Kidney (tissue), 13 donors: ENCODE measurements at regions not wholly inside any gene's neighbourhood (a gene's known extent, or its start where the extent isn't known, plus 50 kb on each side); places are given as distances from the start of the nearest gene placed in this dataset.

ENCODE experiments used
- DNase-seq, 5 donors: peaks; one replicate each; pipeline ENCODE4 v3.0.0-alpha.2; 2013 to 2020
- FAIRE-seq: peaks from 2 replicates; lab custom pipeline; 2012; peaks lifted over from hg19 to GRCh38; lab: Jason Lieb, UNC
- H3K27ac ChIP-seq, 2 donors: one replicate each; pipeline ENCODE4 v1.7.0; 2013; ENCODE audit warnings: low read depth in 2 of 2, low read length in 2 of 2, inconsistent platforms in 1 of 2
- H3K27me3 ChIP-seq: one replicate; pipeline ENCODE4 v1.7.1; 2013; ENCODE audit warnings: low read length, inconsistent platforms; ENCODE audit not compliant: control insufficient read depth, insufficient read depth
- H3K36me3 ChIP-seq, 3 donors: one replicate each; pipeline versions ENCODE4 v1.7.0 to v1.7.1; 2013; ENCODE audit warnings: low read length in 3 of 3, control low read depth in 1 of 3, inconsistent platforms in 1 of 3; ENCODE audit not compliant: insufficient read depth in 3 of 3, control insufficient read depth in 2 of 3
- H3K4me1 ChIP-seq, 3 donors: one replicate each; pipeline versions ENCODE4 v1.7.0 to v1.7.1; 2013; ENCODE audit warnings: low read length in 3 of 3, inconsistent platforms in 1 of 3, low read depth in 1 of 3; ENCODE audit not compliant: control insufficient read depth in 2 of 3, insufficient read depth in 2 of 3
- H3K4me3 ChIP-seq, 3 donors: one replicate each; pipeline versions ENCODE4 v1.7.0 to v1.8.1; 2013; ENCODE audit warnings: low read length in 3 of 3, control low read depth in 1 of 3, inconsistent platforms in 1 of 3
- H3K9ac ChIP-seq, 3 donors: one replicate each; pipeline versions ENCODE4 v1.7.0 to v1.7.1; 2013; ENCODE audit warnings: low read length in 3 of 3, control low read depth in 1 of 3, inconsistent platforms in 1 of 3
- H3K9me3 ChIP-seq, 3 donors: one replicate each; pipeline versions ENCODE4 v1.7.0 to v1.7.1; 2013; ENCODE audit warnings: low read length in 3 of 3, control low read depth in 1 of 3, inconsistent platforms in 1 of 3; ENCODE audit not compliant: control insufficient read depth in 2 of 3, insufficient read depth in 1 of 3
- CTCF ChIP-seq: IDR thresholded peaks from 3 replicates; pipeline ENCODE4 v1.5.1; 2012; ENCODE audit warnings: mild to moderate bottlenecking, moderate library complexity, borderline replicate concordance; ENCODE audit not compliant: insufficient read depth; ENCODE audit errors: extremely low read depth
- intact Hi-C: fragments of 100-400 bp; cut with DNase I; formaldehyde crosslinking; loops from one replicate; pipeline ENCODE4 v1.11.1; 2022
- donor health status: control.
- donor health status: control.
- donor health status: control.
- donor health status: control.
- donor health status: control.
- donor health status: DM: yes; HTN: yes; CAD: no.
- donor health status: Normal renal cell carcinoma (clear cell type).

DNA sequence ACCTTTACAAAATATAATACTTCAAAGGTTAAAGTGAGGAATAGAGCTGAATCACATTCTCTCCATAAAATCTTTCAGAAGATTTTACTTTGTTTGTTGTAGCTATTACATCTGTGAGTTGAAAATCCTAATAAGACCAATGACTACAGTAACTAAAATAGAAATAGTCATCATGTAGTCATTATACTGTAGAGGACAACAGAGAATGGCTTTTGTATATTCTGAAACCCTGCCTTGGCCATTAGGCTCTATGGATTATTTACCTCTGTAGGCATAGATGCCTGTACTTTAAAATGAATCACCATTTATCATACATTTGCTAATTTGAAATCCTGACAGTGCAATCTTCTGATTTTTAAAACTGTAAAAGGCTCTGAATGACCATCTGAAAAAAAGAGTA, 923.0 kb downstream of the REEP3 start:
- no peak for TF ChIP-seq CTCF

DNA sequence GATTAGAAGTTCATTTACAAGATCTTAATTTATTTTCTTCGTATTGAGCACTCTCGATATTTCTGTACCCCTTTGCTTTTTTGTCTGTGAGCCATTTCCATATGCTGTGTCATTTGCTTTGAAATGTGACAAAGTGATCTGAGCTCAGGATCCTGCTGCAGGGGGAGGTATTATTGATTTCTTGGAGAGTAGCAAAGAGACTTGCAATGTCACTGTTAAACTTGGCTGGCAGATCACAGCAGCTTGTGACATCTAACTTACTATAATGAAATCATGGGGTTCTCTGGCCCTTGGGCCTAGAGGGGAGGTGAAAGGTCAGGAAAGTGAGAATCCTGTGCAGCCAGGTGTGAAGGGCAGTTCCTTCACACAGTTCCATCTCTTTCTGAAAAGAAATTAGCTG, 923.4 kb downstream of the REEP3 start:
- no peak for DNase-seq
- H3K9me3 ChIP-seq, result no peaks in the 10 kb centered on the region
- H3K4me1 ChIP-seq, result no peaks in the 10 kb centered on the region
- H3K27me3 ChIP-seq, result no peaks in the 10 kb centered on the region
- no peak overlapping the region for H3K4me3 ChIP-seq
- H3K36me3 ChIP-seq, result no peaks in the 10 kb centered on the region
- no peak overlapping the region for H3K27ac ChIP-seq
- intact Hi-C loops, result no loop called here
- no peak for TF ChIP-seq CTCF
- FAIRE-seq, result no peak
- H3K9ac ChIP-seq, result no peak overlapping the region

More for the DNA sequence above, 923.0 kb downstream of the REEP3 start:
- Histone ChIP-seq H3K27ac (no peak overlapping the region), H3K9ac (no peak overlapping the region), H3K4me3 (no peak overlapping the region), H3K4me1 (no peaks in the 10 kb centered on the region), H3K9me3 (no peaks in the 10 kb centered on the region), H3K27me3 (no peaks in the 10 kb centered on the region), H3K36me3 (no peaks in the 10 kb centered on the region)
- DNase-seq (no peak), FAIRE-seq (no peak)
- intact Hi-C loops, result no loop called here

DNA sequence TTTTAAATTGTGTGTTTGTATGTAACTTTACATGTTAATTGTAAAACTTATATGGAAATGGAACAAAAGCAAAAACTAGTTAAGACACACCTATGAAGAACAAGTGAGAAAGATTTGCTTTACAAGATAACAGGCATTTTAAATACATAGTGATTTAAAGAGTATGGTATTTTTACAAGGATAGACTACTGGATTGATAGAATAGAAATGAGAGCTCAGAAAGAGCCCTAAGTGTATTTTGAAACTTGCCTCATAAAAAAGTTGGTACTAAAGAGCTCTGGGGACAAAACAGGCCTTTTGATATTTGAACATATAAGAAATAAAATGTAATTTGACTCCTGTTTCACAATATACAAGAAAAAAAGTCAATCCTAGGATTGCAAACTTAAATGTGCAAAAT, 928.4 kb downstream of the REEP3 start:
- TF ChIP-seq CTCF, result no peak
- no peaks in the 10 kb centered on the region for H3K27me3 ChIP-seq
- H3K4me1 ChIP-seq, result no peaks in the 10 kb centered on the region
- no peaks in the 10 kb centered on the region for H3K36me3 ChIP-seq
- H3K4me3 ChIP-seq, result no peak overlapping the region
- no peak overlapping the region for H3K9ac ChIP-seq
- no peak overlapping the region for H3K27ac ChIP-seq
- FAIRE-seq (no peak), DNase-seq (no peak)
- intact Hi-C loops, result no loop called here
- H3K9me3 ChIP-seq, result peaks cover 0 to 4% (median 0%) of the 10 kb centered on the region in 3 donors

GRCh38 chr10:64450312-64450711, 929.1 kb downstream of the REEP3 start:
- no peak for DNase-seq
- no peaks in the 10 kb centered on the region for H3K4me1 ChIP-seq
- no peak for FAIRE-seq
- intact Hi-C loops, result no loop called here
- H3K27me3 ChIP-seq, result no peaks in the 10 kb centered on the region
- TF ChIP-seq CTCF, result no peak
- H3K9ac ChIP-seq, result no peak overlapping the region
- peaks cover 0 to 4% (median 0%) of the 10 kb centered on the region in 3 donors for H3K9me3 ChIP-seq
- H3K27ac ChIP-seq, result no peak overlapping the region
- H3K4me3 ChIP-seq, result no peak overlapping the region
- H3K36me3 ChIP-seq, result no peaks in the 10 kb centered on the region
